Motor neuron (in vitro differentiated cells): ENCODE measurements at regions not wholly inside any gene's neighbourhood (a gene's known extent, or its start where the extent isn't known, plus 50 kb on each side); places are given as distances from the start of the nearest gene placed in this dataset.

Experiments used
- ATAC-seq, 8 experiments: fragments of 200-7000 bp; cut with Tn5 transposase; replicated peaks in 6 of 8; 2 replicates each; pipeline ENCODE4 v1.8.0; 2021; ENCODE audit warnings: mild to moderate bottlenecking in 8 of 8, moderate library complexity in 8 of 8
- H3K27ac ChIP-seq, 2 donors: fragments of 250-450 bp; sonication (Bioruptor Pico); 2 replicates each; pipeline ENCODE4 v1.9.0; 2021; ENCODE audit warnings: antibody characterized with exemption in 2 of 2, mild to moderate bottlenecking in 2 of 2, moderate library complexity in 1 of 2
- H3K4me1 ChIP-seq, 2 donors: fragments of 250-450 bp; sonication (Bioruptor Pico); replicated peaks in 1 of 2; 2 replicates each; pipeline ENCODE4 v1.6.1; 2021; ENCODE audit warnings: antibody characterized with exemption in 2 of 2, mild to moderate bottlenecking in 2 of 2, moderate library complexity in 1 of 2
- H3K4me3 ChIP-seq, 5 donors: fragments of 250-450 bp; sonication (Bioruptor Pico); 2 replicates each; pipeline ENCODE4 v1.9.0; 2021; ENCODE audit warnings: antibody characterized with exemption in 5 of 5, mild to moderate bottlenecking in 5 of 5, moderate library complexity in 4 of 5
- WGBS, 10 experiments: fragments of 450-650 bp; shearing (Covaris generic); methylation state at CpG; one replicate each; pipeline ENCODE4 v1.0.0; 2022; 5-methylcytosine and 5-hydroxymethylcytosine counted together
- in situ Hi-C, 9 experiments: fragments of 400-800 bp; cut with MboI; loops; one replicate each; pipeline ENCODE4 v1.15.0; 2021; ENCODE audit warnings: low sequenced_read_pairs in 9 of 9, low pct_unique_long_range_greater_than_20kb in 2 of 9; ENCODE audit not compliant: unreplicated experiment in 9 of 9

GRCh38 chr17:77602883-77603640 is 355.4 kb upstream of the TNRC6C start:
- 40 to 100% (median 80%) methylated on average over 1 to 9 of the region's 24 CpGs; no CpG with 5 or more reads in 4 of the 10 experiments for WGBS, 10 experiments
- Histone ChIP-seq H3K27ac (peak overlapping the region; percentile 48 to 55), H3K4me1 (peaks cover 39 to 48% of the 10 kb centered on the region in 2 donors), H3K4me3 (no peak overlapping the region)
- in situ Hi-C loops: no loop called here
- ATAC-seq: peak in 4 of 8 experiments; percentile 3 to 38 (median 24)

GRCh38 chr17:77604301-77604972 is 354.1 kb upstream of the TNRC6C start:
- 72 to 95% (median 82%) methylated on average over 4 to 10 of the region's 15 CpGs; no CpG with 5 or more reads in 5 of the 10 experiments for WGBS, 10 experiments
- Histone ChIP-seq H3K27ac (no peak overlapping the region), H3K4me1 (peaks cover 48 to 54% of the 10 kb centered on the region in 2 donors), H3K4me3 (no peak overlapping the region)
- in situ Hi-C loops: no loop called here
- ATAC-seq: no peak

DNA sequence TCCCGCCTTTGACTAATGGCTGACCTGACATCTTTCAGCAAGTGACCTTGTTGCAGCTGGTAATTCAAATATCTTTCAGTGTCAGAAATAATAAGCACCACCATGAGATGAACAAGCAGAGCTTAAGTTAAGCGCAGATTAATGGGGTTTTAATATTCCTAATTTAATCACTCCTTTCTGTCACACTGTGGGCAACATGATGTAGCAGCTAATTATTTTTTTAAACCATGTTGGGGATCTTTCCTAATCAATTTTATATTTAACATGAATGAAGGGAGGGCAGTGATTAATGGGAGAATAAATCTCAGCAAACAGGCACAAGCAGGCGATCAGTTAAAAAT is 353.6 kb upstream of the TNRC6C start:
- in situ Hi-C loops: no loop called here
- 61 to 100% (median 90%) methylated on average over 1 to 3 of the region's 3 CpGs; no CpG with 5 or more reads in 2 of the 10 experiments for WGBS, 10 experiments
- Histone ChIP-seq H3K27ac (no peak overlapping the region), H3K4me1 (peaks cover 52 to 57% of the 10 kb centered on the region in 2 donors), H3K4me3 (no peak overlapping the region)
- ATAC-seq: peak in 3 of 8 experiments; percentile 34 to 55 (median 43)

GRCh38 chr17:77606146-77606864 is 352.2 kb upstream of the TNRC6C start:
- in situ Hi-C loops: no loop called here
- Histone ChIP-seq H3K27ac (no peak overlapping the region), H3K4me1 (peaks cover 57 to 59% of the 10 kb centered on the region in 2 donors), H3K4me3 (no peak overlapping the region)
- 54 to 100% (median 91%) methylated on average over 1 to 8 of the region's 12 CpGs; no CpG with 5 or more reads in 2 of the 10 experiments for WGBS, 10 experiments
- no peak for ATAC-seq

- peaks cover 52 to 57% of the 10 kb centered on the region in 2 donors for H3K4me1 ChIP-seq
- no peak overlapping the region for H3K27ac ChIP-seq
- in situ Hi-C loops: no loop called here
- no peak overlapping the region for H3K4me3 ChIP-seq
- WGBS, 10 experiments: 58 to 96% (median 72%) methylated on average over 3 to 6 of the region's 6 CpGs; no CpG with 5 or more reads in 4 of the 10 experiments
- no peak for ATAC-seq
Observed at GRCh38 chr17:77606865-77607210, 351.7 kb upstream of the TNRC6C start.

GRCh38 chr17:77607606-77608005 is 350.9 kb upstream of the TNRC6C start:
- H3K4me3 ChIP-seq: no peak overlapping the region

GRCh38 chr17:77608431-77608830 is 350.1 kb upstream of the TNRC6C start:
- no peak for ATAC-seq
- Histone ChIP-seq H3K27ac (no peak overlapping the region), H3K4me3 (no peak overlapping the region), H3K4me1 (peaks cover 41% of the 10 kb centered on the region in 2 donors)
- WGBS, 10 experiments: 72 to 100% (median 82%) methylated on average over 1 to 6 of the region's 10 CpGs; no CpG with 5 or more reads in 3 of the 10 experiments
- in situ Hi-C loops: no loop called here

More at GRCh38 chr17:77607606-77608005, 350.9 kb upstream of the TNRC6C start:
- ATAC-seq: no peak
- H3K27ac ChIP-seq: no peak overlapping the region
- H3K4me1 ChIP-seq: peaks cover 46 to 49% of the 10 kb centered on the region in 2 donors
- in situ Hi-C loops: no loop called here
- WGBS, 10 experiments: 30 to 100% (median 70%) methylated on average over 1 to 4 of the region's 8 CpGs; no CpG with 5 or more reads in 2 of the 10 experiments

DNA sequence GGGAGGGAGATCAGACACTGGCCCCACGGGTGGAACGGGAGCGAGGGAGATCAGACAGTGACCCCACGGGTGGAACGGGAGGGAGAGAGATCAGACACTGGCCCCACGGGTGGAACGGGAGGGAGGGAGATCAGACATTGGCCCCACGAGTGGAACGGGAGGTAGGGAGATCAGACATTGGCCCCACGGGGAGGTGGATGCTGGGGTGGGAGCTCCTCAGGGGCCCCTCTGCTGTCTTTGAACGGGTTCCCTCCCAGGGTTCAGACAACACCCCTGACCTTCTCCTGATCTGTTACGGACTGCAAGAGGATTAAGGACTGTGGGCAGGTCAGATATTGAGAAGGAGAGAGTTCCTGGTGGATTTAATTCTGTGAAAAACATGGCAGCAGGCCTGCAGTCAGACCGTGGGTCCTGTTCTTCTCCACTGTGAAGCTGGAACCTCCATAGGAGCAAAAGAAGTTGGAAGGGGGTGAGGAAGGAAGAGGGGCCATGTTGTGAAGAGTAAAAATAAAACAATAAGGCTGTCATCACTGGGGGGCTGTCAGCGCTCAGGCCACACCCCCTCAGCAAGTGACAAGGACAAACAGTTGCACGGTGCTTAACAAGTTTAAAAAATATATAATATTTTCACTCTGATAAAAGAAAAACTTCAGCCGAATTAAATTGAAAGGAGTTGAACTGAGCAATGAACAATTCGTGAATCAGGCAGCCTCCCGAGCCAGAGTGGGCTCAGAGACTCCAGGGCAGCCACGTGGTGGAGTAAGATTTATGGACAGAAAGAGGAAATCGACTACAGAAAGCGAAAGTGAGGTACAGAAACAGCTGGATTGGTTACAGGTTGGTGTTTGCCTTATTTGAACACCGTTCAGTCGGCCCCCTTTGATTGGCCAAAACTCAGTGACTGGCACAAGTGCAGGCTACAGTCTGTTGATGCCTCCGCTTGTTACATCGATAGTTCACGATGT is 348.7 kb upstream of the TNRC6C start:
- 23 to 92% (median 74%) methylated on average over 3 to 21 of the region's 26 CpGs for WGBS, 10 experiments

GRCh38 chr17:77610518-77610893 is 348.0 kb upstream of the TNRC6C start:
- in situ Hi-C loops: no loop called here
- peaks cover 21 to 25% of the 10 kb centered on the region in 2 donors for H3K4me1 ChIP-seq
- H3K4me3 ChIP-seq: no peak overlapping the region
- no peak overlapping the region for H3K27ac ChIP-seq
- no peak for ATAC-seq
- WGBS, 10 experiments: 40 to 100% (median 76%) methylated on average over 1 to 5 of the region's 5 CpGs; no CpG with 5 or more reads in 3 of the 10 experiments

More for the DNA sequence above, 348.7 kb upstream of the TNRC6C start:
- Histone ChIP-seq H3K27ac (no peak overlapping the region), H3K4me3 (no peak overlapping the region), H3K4me1 (peaks cover 28 to 31% of the 10 kb centered on the region in 2 donors)
- ATAC-seq: peak in 4 of 8 experiments; percentile 24 to 38 (median 34)
- in situ Hi-C loops: no loop called here

- no peak for ATAC-seq
- Histone ChIP-seq H3K4me3 (no peak overlapping the region), H3K27ac (no peak overlapping the region), H3K4me1 (peaks cover 24 to 28% of the 10 kb centered on the region in 2 donors)
- in situ Hi-C loops: no loop called here
- WGBS, 10 experiments: 0 to 91% (median 70%) methylated on average over 1 to 8 of the region's 9 CpGs; no CpG with 5 or more reads in 3 of the 10 experiments
Observed at GRCh38 chr17:77610972-77611521, 347.5 kb upstream of the TNRC6C start.

GRCh38 chr17:77611791-77612502 is 346.6 kb upstream of the TNRC6C start:
- Histone ChIP-seq H3K27ac (no peak overlapping the region), H3K4me3 (no peak overlapping the region), H3K4me1 (peaks cover 26 to 28% of the 10 kb centered on the region in 2 donors)
- WGBS, 10 experiments: 33 to 100% (median 93%) methylated on average over 1 to 11 of the region's 16 CpGs; no CpG with 5 or more reads in 3 of the 10 experiments
- in situ Hi-C loops: no loop called here
- ATAC-seq: peak in 3 of 8 experiments; percentile 38 to 91 (median 89)
